ENCODE measurements at regions not wholly inside any gene's neighbourhood (a gene's known extent, or its start where the extent isn't known, plus 50 kb on each side); places are given as distances from the start of the nearest gene placed in this dataset.

DNA sequence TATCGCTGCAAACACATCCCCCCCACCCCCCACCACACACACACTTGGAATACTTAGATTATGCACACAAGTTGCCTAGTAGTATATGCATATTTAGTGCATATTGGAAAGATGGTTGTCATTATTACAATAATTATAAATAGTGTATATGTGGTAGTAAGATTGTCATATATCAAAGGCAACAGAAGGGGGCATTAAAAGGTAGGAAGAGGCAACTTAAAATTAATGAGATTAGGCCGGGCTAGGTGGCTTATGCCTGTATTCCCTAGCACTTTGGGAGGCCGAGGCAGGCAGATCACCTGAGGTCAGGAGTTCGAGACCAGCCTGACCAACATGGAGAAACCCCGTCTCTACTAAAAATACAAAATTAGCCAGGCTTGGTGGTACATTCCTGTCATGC lies 52.1 kb downstream of the GSC start:
- no peak overlapping the region for H3K4me3 Mint-ChIP-seq
- H3K9me3 Mint-ChIP-seq = peaks cover 0 to 1% (median 0%) of the 10 kb centered on the region in 3 donors
- no peak overlapping the region for H3K27ac Mint-ChIP-seq
- peaks cover 2% of the 10 kb centered on the region for H3K27me3 Mint-ChIP-seq
- no peaks in the 10 kb centered on the region for H3K36me3 Mint-ChIP-seq
- no peaks in the 10 kb centered on the region for H3K4me1 Mint-ChIP-seq

GRCh38 chr14:94716976-94717375 lies 52.9 kb downstream of the GSC start:
- no peak overlapping the region for H3K27ac Mint-ChIP-seq
- H3K4me1 Mint-ChIP-seq = no peaks in the 10 kb centered on the region
- H3K27me3 Mint-ChIP-seq = peaks cover 2% of the 10 kb centered on the region
- no peak overlapping the region for H3K4me3 Mint-ChIP-seq
- H3K9me3 Mint-ChIP-seq = peaks cover 0 to 1% (median 0%) of the 10 kb centered on the region in 3 donors
- H3K36me3 Mint-ChIP-seq = no peaks in the 10 kb centered on the region

- Mint-ChIP-seq H3K36me3 (peaks cover 2% of the 10 kb centered on the region), H3K4me1 (no peaks in the 10 kb centered on the region), H3K9me3 (peaks cover 0 to 1% (median 0%) of the 10 kb centered on the region in 3 donors), H3K4me3 (no peak overlapping the region), H3K27ac (no peak overlapping the region), H3K27me3 (peaks cover 3% of the 10 kb centered on the region)
Measured at GRCh38 chr14:94713115-94713514, 56.8 kb downstream of the GSC start.

DNA sequence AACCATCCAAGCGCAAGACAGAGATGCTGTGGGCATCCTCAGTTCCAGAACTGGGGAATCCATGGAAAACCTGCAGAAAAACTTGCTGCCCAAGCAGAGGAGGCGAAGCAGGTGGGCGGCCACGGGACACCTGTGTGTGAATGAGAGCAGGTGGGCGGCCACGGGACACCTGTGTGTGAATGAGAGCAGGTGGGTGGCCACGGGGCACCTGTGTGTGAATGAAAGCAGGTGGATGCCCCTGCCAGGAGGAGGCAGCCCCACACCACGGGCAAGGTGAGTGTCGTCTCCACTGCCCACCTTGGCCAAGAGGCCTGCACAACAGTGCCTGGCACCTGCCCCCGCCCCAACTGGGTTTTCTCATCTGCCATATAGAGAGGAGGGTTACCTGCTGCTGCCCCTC lies 59.2 kb downstream of the GSC start:
- Mint-ChIP-seq H3K4me3 (peak overlapping the region in 1 of 4 donors; percentile 5), H3K27me3 (peaks cover 6% of the 10 kb centered on the region), H3K36me3 (peaks cover 2% of the 10 kb centered on the region), H3K9me3 (peaks cover 0 to 1% (median 0%) of the 10 kb centered on the region in 3 donors), H3K4me1 (no peaks in the 10 kb centered on the region), H3K27ac (no peak overlapping the region)

DNA sequence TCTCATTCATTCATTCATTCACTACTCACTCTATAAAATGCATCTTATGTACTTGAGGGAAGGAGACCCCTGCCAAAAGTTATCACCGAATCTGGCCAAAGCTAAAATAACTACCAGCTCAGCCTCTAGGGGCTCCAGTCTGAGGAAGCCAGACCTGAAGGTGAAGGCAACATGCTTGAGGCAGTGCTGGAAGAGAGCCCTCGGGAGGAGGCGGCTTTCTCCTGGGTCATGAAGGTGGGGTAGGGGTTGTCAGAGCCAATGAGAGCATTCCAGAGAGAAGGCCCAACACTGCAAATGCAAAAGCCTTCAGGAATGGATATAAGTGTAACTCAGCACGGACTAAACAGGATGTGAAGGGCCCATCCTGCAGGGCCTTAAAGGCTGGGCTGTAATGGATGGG lies 62.4 kb downstream of the GSC start:
- Mint-ChIP-seq H3K27ac (no peak overlapping the region), H3K4me1 (no peaks in the 10 kb centered on the region), H3K4me3 (no peak overlapping the region), H3K9me3 (no peaks in the 10 kb centered on the region), H3K36me3 (peaks cover 2% of the 10 kb centered on the region), H3K27me3 (peaks cover 6% of the 10 kb centered on the region)

DNA sequence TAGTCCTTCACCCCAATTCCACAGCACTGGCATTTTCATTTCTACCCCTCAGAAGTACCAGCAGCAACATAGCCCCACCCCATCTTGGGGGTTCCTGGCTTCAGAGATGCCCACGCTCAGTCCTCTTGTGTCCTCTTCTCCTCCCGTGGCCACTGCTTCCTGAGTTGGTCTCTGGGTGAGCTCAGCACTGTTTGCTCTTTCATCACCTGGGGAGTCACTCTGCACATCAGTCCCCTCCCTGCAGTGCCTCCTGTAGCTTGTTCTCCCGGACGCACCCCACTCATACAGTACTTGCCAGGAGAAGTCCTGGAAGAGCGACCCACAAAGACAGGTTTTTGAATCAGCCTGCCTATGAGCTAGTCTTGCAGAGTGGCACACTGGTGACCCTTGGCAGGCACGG lies 63.8 kb downstream of the GSC start:
- Mint-ChIP-seq H3K27me3 (peaks cover 6% of the 10 kb centered on the region), H3K4me3 (no peak overlapping the region), H3K36me3 (peaks cover 2% of the 10 kb centered on the region), H3K9me3 (no peaks in the 10 kb centered on the region), H3K27ac (no peak overlapping the region), H3K4me1 (no peaks in the 10 kb centered on the region)

DNA sequence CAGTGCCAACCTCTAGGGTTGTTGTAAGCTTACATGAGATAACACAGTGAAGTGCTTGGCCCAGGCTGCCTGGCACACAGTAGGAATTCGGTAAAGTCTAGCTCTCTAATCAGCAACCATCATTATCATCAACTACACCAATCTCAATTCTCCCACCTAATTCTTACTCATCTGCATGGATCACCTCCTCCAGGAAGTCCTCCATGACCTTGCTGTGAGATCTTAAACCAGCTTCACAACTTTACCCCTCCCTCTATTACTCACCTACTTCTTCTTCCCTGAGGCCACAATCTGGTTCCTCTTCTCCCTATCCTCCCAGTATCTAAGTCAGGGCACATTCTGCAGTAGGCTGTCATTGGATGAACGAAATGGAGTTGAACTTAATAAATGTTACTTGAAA lies 67.3 kb downstream of the GSC start:
- no peaks in the 10 kb centered on the region for H3K4me1 Mint-ChIP-seq
- H3K9me3 Mint-ChIP-seq = peaks cover 0 to 1% (median 0%) of the 10 kb centered on the region in 3 donors
- H3K27ac Mint-ChIP-seq = no peak overlapping the region
- no peaks in the 10 kb centered on the region for H3K36me3 Mint-ChIP-seq
- H3K27me3 Mint-ChIP-seq = peaks cover 5% of the 10 kb centered on the region
- H3K4me3 Mint-ChIP-seq = no peak overlapping the region

DNA sequence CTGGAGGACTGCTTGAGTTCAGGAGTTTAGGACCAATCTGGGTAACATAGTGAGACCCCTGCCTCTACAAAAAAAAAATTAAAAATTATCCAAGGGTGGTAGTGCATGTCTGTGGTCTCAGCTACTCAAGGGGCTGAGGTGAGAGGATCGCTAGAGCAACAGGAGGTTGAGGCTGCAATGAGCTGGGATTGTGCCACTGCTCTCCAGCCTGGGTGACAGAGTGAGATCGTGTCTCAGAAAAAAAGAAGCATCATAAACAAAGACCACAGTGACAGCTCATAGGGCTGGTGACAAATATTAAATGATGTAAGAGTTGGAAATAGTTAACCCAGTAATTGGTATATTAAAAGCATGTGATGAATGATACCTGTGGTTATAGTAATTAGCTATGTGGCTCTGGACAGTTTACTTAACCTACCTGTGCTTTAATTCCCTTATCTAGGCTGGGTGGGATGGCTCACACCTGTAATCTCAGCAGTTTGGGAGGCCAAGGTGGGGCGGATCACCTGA lies 68.0 kb downstream of the GSC start:
- Mint-ChIP-seq H3K4me1 (no peaks in the 10 kb centered on the region), H3K27me3 (peaks cover 6% of the 10 kb centered on the region), H3K27ac (no peak overlapping the region), H3K36me3 (no peaks in the 10 kb centered on the region), H3K9me3 (peaks cover 0 to 2% (median 0%) of the 10 kb centered on the region in 3 donors), H3K4me3 (no peak overlapping the region)

DNA sequence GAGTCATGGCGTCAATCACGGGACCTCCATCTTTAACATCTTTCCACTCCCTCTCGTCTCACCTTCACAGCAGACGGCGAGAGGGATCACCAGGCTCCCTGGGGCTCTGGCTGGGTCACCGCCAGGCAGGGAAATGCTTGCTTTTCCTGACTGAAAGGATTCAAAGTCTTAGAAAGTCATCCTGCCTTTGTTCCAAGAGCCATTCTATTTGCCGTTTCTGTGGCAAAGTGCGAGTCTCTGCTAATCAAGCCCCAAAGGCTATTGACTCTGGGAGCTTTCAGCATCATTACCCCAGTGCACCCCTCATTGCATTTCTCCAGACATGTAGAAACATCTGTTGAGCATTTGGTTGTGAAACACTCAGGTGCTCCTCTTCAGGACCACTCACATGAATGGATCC lies 69.6 kb downstream of the GSC start:
- no peak overlapping the region for H3K4me3 Mint-ChIP-seq
- no peaks in the 10 kb centered on the region for H3K36me3 Mint-ChIP-seq
- no peaks in the 10 kb centered on the region for H3K4me1 Mint-ChIP-seq
- no peak overlapping the region for H3K27ac Mint-ChIP-seq
- peaks cover 0 to 2% (median 0%) of the 10 kb centered on the region in 3 donors for H3K9me3 Mint-ChIP-seq
- H3K27me3 Mint-ChIP-seq = peaks cover 8% of the 10 kb centered on the region

DNA sequence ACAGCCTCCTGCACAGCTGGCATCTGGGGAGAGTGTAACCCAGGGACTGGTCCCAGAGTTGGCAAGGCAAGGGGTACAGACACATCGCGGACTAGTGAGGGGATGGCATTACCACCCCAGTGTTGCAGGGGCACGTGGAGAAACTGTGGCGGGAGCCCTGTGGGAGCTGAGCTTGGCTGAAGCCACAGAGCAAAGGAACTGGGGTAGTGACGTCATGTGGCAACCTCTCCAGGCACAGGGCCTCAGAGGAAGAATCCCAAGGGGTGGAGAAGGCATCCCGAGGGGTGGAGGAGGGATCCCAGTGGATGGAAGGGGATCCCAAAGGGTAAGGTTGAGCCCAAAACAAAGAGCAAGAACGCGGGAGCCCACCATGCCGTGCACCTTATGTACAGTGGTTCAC lies 70.1 kb downstream of the GSC start:
- H3K9me3 Mint-ChIP-seq = peaks cover 0 to 2% (median 0%) of the 10 kb centered on the region in 3 donors
- no peaks in the 10 kb centered on the region for H3K36me3 Mint-ChIP-seq
- peaks cover 8% of the 10 kb centered on the region for H3K27me3 Mint-ChIP-seq
- H3K4me3 Mint-ChIP-seq = no peak overlapping the region
- no peaks in the 10 kb centered on the region for H3K4me1 Mint-ChIP-seq
- H3K27ac Mint-ChIP-seq = no peak overlapping the region

GRCh38 chr14:94697773-94698556 lies 71.9 kb downstream of the GSC start:
- H3K27ac Mint-ChIP-seq = peak overlapping the region in 1 of 3 donors; percentile 35
- no peaks in the 10 kb centered on the region for H3K36me3 Mint-ChIP-seq
- H3K9me3 Mint-ChIP-seq = peaks cover 0 to 2% (median 0%) of the 10 kb centered on the region in 3 donors
- H3K4me1 Mint-ChIP-seq = no peaks in the 10 kb centered on the region
- peaks cover 8% of the 10 kb centered on the region for H3K27me3 Mint-ChIP-seq
- no peak overlapping the region for H3K4me3 Mint-ChIP-seq

DNA sequence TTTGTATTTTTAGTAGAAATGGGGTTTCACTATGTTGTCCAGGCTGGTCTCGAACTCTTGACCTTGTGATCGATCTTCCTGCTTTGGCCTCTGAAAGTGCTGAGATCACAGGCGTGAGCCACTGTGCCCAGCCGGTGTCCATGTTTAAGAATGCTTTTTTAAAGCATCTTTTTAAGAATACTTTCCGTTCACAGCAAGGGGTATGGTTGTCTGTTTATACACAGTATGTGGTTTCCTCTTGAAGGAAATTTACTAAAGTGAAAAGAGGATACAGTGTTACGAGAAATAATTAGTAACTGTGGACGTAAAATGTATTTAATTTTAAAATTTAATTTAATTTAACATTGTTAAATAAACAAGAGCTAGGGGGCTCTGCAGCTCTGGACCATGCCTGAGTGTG lies 73.4 kb downstream of the GSC start:
- Mint-ChIP-seq H3K27me3 (peaks cover 8% of the 10 kb centered on the region), H3K9me3 (peaks cover 0 to 2% (median 0%) of the 10 kb centered on the region in 3 donors), H3K4me3 (peak overlapping the region in 1 of 4 donors; percentile 43)

GRCh38 chr14:94695231-94695630 lies 74.7 kb downstream of the GSC start:
- H3K27me3 Mint-ChIP-seq = peaks cover 8% of the 10 kb centered on the region
- no peaks in the 10 kb centered on the region for H3K36me3 Mint-ChIP-seq
- no peaks in the 10 kb centered on the region for H3K4me1 Mint-ChIP-seq
- H3K4me3 Mint-ChIP-seq = no peak overlapping the region
- peaks cover 0 to 2% (median 0%) of the 10 kb centered on the region in 3 donors for H3K9me3 Mint-ChIP-seq
- no peak overlapping the region for H3K27ac Mint-ChIP-seq

More for the DNA sequence above, 73.4 kb downstream of the GSC start:
- H3K4me1 Mint-ChIP-seq = no peaks in the 10 kb centered on the region
- H3K36me3 Mint-ChIP-seq = no peaks in the 10 kb centered on the region
- no peak overlapping the region for H3K27ac Mint-ChIP-seq

DNA sequence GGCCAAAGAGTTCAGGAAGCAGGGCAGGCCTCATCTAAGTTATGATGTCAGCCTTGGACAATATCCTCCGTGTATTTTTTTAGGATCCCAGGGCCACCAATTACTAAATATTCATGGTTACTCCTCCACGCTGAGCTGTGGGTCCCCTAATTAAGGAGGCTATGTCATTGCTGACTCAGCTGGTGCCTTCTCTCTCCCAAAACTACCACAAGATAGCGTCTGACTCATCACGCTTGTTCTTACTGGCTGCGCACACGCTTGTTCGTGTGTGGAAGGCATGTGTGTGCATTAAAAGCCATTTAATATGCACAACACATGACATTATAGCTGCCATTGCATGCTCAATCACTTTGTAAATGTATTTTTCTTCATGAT lies 78.3 kb downstream of the GSC start:
- H3K4me3 Mint-ChIP-seq = no peak overlapping the region
- H3K27ac Mint-ChIP-seq = no peak overlapping the region
- H3K27me3 Mint-ChIP-seq = peaks cover 10% of the 10 kb centered on the region
- H3K9me3 Mint-ChIP-seq = peaks cover 0 to 1% (median 0%) of the 10 kb centered on the region in 3 donors
- H3K36me3 Mint-ChIP-seq = no peaks in the 10 kb centered on the region
- peaks cover 0 to 2% (median 0%) of the 10 kb centered on the region in 3 donors for H3K4me1 Mint-ChIP-seq

DNA sequence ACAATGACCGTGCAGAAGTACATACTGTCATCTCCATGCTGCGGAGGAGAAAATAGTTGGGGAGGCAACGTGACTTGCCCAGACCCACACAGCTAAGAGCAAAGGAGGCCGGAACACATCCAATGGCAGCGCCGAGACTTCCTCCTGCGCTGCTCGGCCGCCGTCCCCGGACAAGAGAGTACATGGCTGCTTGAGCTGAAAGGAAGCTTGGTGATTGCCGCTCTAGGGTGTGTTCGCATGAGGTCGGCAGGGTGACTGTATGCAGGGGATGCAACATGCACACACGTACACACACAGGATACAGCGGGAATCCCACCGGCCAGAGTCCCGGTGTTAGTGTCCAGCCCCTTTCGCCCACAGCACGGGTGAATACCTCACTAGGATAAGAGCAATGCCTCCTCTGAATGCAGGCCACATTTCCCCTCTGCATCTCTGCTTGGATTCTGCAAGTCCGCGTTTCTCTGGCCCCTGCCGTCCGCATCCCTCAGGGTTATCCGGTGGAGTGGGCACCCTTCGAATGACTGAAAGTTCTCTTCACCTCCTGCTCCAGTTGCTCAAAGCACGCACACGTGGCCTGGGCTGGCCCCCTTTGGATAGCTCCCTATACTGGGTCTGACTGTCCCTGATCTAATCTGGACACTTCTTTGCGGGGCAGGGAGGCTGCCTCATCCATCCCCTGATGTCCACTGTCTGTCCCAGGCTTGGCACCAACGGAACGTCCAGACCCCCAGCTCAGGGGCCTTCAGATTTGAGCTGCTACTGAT lies 78.8 kb downstream of the GSC start:
- Mint-ChIP-seq H3K27ac (no peak overlapping the region), H3K36me3 (no peaks in the 10 kb centered on the region), H3K9me3 (peaks cover 0 to 1% (median 0%) of the 10 kb centered on the region in 3 donors), H3K27me3 (peaks cover 8% of the 10 kb centered on the region), H3K4me1 (peaks cover 0 to 2% (median 0%) of the 10 kb centered on the region in 3 donors), H3K4me3 (no peak overlapping the region)
